ENCODE measurements at regions not wholly inside any gene's neighbourhood (a gene's known extent, or its start where the extent isn't known, plus 50 kb on each side); places are given as distances from the start of the nearest gene placed in this dataset.

GRCh38 chr5:79864364-79864763 is 126.7 kb downstream of the MTX3 start:
- TF ChIP-seq CTCF (IDR thresholded peaks at IDR 0.05) (no peak), POLR2A (IDR thresholded peaks at IDR 0.05) (no peak)

Data from esophagus squamous epithelium (tissue), 4 donors.